HPDE6-E6E7 (cell line): ENCODE measurements at regions not wholly inside any gene's neighbourhood (a gene's known extent, or its start where the extent isn't known, plus 50 kb on each side); places are given as distances from the start of the nearest gene placed in this dataset.
"Not testable (repeated sequence)": the region's sequence is repeated elsewhere in the genome, so short reads cannot be mapped to it uniquely, and the experiment has no call there.

Experiments used
- DNase-seq: peaks from one replicate; pipeline ENCODE4 v3.0.0; 2011; ENCODE audit warnings: missing footprints; ENCODE audit errors: extremely low spot score

DNA sequence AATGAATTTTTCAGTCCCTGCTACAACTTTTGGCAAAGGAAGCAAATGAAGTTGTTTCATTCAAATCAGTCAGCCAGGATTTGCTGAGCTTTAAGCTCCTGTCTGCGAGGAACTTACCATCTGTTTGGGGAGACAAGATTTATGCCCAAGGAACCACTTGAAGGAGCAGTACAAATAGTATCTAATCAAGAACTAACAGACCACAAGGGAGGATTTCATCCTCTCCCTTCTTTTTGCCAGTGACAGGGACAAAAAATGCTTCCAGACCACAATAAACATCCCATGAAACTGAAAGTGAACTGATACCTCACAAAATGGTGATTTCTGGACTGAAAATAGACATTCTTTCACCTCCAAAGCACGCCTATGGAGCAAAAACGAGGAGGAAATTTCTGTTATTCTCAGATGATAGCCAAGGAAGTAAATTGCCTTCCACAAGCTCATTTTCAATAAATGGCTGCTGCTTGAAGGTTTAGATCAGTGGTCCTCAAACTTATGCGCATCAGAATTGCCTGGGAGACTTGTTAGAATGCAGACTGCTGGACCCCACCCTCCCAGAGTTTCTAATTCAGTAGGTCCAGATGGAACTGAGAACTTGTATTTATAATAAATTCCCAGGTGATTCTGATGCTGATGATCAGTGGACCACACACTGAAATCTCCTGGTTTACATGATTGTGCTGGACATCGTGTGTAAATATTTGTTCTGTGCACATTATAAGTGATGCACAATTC, 202.4 kb upstream of the GADL1 start:
- no peak for DNase-seq

DNA sequence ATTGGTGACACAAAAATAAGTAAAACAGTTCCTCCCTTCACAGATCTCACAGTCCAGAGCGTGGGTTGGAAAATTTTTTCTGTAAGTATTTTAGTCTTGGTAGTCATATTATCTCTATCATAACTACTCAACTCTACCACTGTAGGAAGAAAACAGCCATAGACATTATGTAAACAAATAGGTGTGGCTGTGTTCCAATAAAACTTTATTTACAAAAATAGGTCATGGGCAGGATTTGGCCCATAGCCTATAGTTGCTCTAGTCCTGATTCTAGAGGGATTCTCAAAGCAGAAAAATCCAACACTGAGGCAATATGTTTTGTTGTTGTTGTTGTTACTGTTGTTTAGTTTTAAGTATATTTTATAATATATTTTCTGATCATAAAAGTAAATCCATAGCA, 206.1 kb upstream of the GADL1 start:
- DNase-seq = no peak

DNA sequence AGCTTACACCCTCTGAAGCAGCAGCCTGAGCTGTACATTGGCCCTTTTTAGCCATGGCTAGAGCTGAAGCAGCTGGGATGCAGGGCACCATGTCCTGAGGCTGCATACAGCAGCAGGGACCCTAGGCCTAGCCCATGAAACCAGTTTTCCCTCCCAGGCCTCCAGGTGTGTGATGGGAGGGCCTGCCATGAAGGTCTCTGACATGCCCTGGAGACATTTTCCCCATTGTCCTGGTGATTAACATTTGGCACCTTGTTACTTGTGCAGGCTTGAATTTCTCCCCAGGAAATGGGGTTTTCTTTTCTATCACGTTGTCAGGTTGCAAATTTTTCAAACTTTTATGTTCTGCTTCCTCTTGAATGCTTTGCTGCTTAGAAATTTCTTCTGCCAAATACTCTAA, 206.8 kb upstream of the GADL1 start:
- not testable (repeated sequence) for DNase-seq

- no peak for DNase-seq
These were observed 207.9 kb upstream of the GADL1 start for GRCh38 chr3:31102196-31102879.

GRCh38 chr3:31103181-31103580, 208.7 kb upstream of the GADL1 start:
- no peak for DNase-seq

DNA sequence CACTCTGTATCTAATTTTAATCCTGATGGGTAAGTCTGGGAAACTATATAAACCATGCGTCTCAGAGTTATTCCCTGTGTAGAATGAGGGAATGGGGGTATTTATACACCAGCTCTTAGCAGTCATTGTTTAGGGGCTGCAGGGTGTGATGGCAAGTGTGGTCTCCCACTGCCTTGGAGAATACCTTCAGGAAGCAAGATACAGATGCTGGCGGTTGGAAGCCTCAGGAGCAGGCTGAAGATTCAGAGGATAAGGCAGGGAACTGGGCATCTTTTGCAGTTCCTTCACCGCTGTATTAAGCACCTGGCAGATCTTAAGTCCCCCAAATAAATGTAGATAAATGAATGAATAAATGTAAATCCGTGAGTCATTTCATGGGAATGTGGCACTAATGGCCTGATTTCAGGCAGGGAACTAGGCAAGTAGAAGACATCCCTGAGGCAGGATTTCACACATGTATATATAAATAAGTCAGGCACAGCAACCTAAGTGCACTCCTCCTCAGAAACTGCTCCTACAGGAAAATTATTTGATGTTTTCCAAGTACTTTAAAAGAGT, 209.2 kb upstream of the GADL1 start:
- DNase-seq = no peak

- DNase-seq = no peak
These were observed 210.6 kb upstream of the GADL1 start for GRCh38 chr3:31105011-31105410.

DNA sequence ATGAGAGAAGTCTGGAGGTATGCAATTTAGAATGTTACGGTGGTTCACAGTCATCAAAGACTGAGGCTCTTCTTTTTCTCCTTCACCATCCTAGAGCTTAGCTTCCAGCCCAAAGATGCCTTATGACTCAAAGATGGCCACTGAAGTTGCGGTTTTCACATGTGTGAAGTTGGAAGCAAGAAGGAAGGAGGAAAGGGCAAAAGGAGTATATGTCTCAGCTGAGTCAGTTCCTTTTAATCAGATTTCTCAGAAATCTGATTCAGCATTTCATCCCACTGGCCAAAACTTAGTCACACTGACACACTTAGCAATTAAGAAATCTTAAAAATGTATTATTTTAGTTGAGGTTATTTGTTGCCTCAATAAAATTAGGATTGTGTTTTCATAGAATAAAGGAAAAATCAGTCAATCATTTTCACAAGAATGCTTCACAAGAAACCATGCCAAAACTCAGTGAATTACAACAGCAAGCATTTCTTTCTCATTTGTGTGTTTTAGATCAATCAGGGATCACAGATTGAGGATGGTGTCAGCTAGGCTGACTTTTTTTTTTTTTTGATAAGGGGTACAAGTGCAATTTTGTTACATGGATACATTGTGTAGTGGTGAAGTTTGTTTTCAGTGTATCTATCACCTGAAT, 211.1 kb upstream of the GADL1 start:
- peak; percentile 12 for DNase-seq

DNA sequence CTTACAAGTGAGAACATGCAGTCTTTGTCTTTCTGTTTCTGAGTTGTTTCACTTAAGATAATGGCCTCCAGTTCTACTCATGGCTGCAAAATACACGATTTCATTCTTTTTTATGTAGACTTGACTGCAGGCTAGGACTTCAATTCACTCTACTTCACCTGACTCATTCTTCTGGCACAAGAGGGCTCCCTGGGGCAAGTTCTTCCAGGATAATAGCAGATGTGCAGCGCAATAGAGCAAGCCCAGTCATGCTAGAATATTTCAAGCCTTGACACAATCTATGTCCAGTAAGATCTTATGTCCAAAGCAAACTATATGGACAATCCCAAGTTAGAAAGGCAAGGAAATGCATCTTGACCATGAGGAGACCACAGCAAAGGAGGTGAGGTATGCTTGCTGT, 211.7 kb upstream of the GADL1 start:
- peak; percentile 17 for DNase-seq

- no peak for DNase-seq
These were observed 212.5 kb upstream of the GADL1 start for GRCh38 chr3:31106912-31107311.

DNA sequence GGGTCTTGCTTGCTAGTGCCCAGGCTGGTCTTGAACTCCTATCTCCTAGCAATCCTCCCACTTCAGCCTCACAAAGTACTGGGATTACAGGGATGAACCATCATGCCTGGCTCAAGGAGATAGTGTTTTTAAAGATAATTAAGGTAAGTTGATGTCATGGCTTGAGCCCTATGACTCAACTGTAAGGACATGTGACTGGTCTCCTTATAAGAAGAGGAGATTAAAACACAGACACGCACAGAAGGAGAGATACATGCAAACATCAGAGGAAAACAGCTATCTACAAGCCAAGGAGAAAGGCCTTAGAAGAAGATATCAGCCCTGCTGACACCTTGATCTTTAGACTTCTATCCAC, 220.4 kb upstream of the GADL1 start:
- no peak for DNase-seq

GRCh38 chr3:31115531-31115930, 221.1 kb upstream of the GADL1 start:
- DNase-seq = not testable (repeated sequence)

- no peak for DNase-seq
These were observed 222.2 kb upstream of the GADL1 start for GRCh38 chr3:31116651-31117050.

DNA sequence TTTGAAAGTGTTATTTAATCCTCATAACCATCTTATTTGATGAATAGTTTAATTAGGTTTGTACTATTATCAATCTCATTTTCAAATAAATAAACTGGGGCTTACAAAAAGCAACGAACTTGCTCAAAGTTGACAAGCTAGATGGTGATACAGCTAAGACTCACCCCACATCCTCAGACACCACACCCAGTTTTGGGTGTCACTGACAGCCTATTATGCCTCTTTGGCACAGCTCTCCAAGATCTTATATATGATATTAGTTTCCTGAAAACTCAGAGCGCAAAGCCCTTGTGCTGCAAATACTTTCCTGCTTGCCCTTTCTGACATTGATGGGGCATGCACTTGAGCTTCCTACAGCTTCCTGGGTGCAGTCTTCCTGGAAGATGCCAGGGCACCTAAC, 223.4 kb upstream of the GADL1 start:
- no peak for DNase-seq

GRCh38 chr3:31124373-31124772, 229.9 kb upstream of the GADL1 start:
- DNase-seq = no peak

GRCh38 chr3:31125413-31126020, 231.1 kb upstream of the GADL1 start:
- DNase-seq = no peak

- no peak for DNase-seq
These were observed 234.8 kb upstream of the GADL1 start for GRCh38 chr3:31129241-31129640.

DNA sequence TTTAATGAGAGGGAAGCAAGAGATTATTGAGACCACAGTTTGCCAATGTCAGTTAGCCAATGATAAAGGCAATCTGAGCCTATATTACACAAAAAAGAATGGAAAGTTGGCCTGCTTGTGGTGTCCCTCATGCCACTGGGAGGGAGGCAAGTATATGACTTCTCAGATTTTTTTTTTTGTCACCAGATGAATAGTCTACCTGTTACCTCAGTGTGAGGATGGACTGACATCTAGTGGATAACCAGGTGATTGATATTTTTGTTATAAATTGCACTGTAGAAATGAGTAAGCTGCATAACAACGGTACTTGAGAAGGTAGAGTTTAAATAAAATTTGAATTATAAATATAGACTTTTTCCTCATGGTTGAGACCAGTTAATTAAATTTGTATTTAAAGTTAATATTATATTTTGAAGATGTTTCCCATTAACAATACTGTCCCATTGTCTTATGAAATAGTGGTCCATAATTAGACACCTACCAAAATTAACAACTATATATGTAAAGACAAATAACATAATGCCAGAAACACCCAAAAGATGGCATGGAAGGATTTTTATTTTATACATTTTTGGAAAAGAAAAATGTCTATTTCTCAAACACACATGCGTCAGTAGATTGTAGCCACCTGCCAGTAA, 237.8 kb upstream of the GADL1 start:
- DNase-seq = peak; percentile 12

GRCh38 chr3:31133541-31133940, 239.1 kb upstream of the GADL1 start:
- no peak for DNase-seq

- DNase-seq = no peak
These were observed 241.1 kb upstream of the GADL1 start for GRCh38 chr3:31135546-31135945.

DNA sequence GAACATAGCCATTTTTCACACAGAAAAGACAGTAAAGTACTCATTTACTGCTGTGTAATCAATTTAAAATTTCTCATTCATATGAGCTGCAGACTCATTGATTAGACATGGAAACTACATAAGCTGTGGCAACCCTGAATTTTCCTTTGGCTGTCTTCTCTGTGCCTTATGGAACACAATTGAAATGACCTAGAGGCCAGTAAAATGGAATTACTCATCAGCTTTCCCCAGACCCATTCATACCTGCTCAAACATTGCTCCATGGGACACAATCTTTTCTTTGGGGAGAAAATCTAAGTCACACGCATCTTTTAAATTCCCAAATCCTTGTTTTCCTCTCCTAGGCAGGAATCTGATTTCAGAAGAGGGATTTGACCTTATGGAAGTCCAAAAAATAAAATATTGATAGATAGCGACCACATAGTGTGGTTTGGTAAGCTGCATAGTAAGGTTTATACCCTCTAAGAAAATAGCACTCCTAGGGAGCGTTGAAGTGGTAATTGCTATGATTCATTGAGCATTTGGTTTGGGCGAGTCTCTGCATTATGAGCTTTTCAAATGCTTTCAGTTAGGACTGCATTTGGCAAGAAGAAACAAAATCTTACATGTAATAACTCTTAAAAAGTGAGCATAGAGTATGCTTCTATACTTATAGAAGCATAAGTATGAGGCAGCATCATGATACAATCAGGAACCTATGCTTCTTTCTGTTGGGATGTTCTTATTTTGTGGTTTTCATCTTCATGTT, 243.4 kb upstream of the GADL1 start:
- DNase-seq = no peak
